Activated T-cell treated with anti-CD3 and anti-CD28 coated beads, Interleukin-2, amount 50 U/mL, for 24 hours (primary cell): ENCODE measurements at regions not wholly inside any gene's neighbourhood (a gene's known extent, or its start where the extent isn't known, plus 50 kb on each side); places are given as distances from the start of the nearest gene placed in this dataset.
"Not testable (repeated sequence)": the region's sequence is repeated elsewhere in the genome, so short reads cannot be mapped to it uniquely, and the experiment has no call there.

Experiments used
- DNase-seq: peaks from one replicate; pipeline ENCODE4 v3.0.0-alpha.2; 2020
- H3K27ac Mint-ChIP-seq: 2 replicates; pipeline ENCODE4 v1.8.0; 2020; ENCODE audit warnings: mild to moderate bottlenecking, mixed read lengths
- H3K27me3 Mint-ChIP-seq: 2 replicates; pipeline ENCODE4 v1.8.0; 2020; ENCODE audit warnings: mixed read lengths
- H3K36me3 Mint-ChIP-seq: 2 replicates; pipeline ENCODE4 v1.8.0; 2020; ENCODE audit warnings: low read depth, mixed read lengths
- H3K4me1 Mint-ChIP-seq: 2 replicates; pipeline ENCODE4 v1.8.0; 2020; ENCODE audit warnings: low read depth, mixed read lengths
- H3K4me3 Mint-ChIP-seq: 2 replicates; pipeline ENCODE4 v1.8.0; 2020; ENCODE audit warnings: mild to moderate bottlenecking, moderate library complexity, mixed read lengths
- H3K9me3 Mint-ChIP-seq: 2 replicates; pipeline ENCODE4 v1.8.0; 2020; ENCODE audit warnings: mixed read lengths

DNA sequence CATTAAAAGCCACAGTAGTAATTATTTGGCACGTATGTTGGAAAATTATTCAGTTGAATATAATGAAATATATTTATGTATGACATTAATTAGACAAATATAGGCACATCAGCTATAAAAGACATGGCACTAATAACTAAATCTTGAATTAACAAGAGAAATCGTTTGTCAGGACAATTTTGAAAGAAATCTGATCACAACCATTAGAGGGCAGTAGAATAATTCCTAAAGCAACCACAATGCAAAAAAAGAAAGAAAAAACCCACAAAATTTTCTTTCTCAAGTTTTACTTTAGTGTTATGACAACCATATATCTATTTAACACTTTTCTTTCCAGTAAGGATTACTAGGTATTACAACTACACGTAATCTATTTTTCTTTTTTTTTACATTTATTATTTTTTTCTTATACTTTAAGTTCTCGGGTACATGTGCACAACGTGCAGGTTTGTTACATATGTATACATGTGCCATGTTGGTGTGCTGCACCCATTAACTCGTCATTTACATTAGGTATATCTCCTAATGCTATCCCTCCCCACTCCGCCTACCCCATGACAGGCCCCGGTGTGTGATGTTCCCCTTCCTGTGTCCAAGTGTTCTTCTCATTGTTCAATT is 126.8 kb upstream of the STK17B start:
- H3K27me3 Mint-ChIP-seq, H3K9me3 Mint-ChIP-seq, H3K4me3 Mint-ChIP-seq, H3K27ac Mint-ChIP-seq, H3K4me1 Mint-ChIP-seq, H3K36me3 Mint-ChIP-seq, DNase-seq: not testable (repeated sequence)

DNA sequence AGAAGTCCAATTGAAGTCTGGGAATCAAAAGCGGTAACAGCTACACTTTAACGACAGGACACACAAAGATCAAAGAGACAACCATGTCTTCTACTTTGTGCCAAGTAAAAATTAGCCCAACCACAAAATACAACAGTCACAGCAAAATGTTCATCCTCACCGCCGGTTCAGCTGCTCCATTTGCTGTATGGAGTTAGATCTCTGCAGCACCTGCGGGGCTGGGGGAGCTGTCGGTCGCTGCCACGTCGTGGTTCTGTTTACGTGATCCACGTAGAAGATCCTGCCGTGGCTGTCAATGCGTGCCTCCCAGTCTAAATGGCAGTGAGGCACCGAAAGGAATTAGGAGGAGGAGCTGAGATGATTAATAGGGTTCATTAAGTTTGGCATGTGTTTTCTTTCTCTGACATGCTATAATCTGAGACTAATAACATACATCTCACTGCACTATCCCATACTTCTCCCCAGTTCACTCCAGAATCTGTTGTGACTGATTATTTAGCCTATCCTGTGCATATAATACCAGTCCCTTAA is 136.5 kb upstream of the STK17B start:
- H3K4me3 Mint-ChIP-seq: no peak overlapping the region
- H3K36me3 Mint-ChIP-seq: no peaks in the 10 kb centered on the region
- no peaks in the 10 kb centered on the region for H3K9me3 Mint-ChIP-seq
- peaks cover 4% of the 10 kb centered on the region for H3K4me1 Mint-ChIP-seq
- H3K27me3 Mint-ChIP-seq: no peaks in the 10 kb centered on the region
- DNase-seq: no peak
- H3K27ac Mint-ChIP-seq: no peak overlapping the region

DNA sequence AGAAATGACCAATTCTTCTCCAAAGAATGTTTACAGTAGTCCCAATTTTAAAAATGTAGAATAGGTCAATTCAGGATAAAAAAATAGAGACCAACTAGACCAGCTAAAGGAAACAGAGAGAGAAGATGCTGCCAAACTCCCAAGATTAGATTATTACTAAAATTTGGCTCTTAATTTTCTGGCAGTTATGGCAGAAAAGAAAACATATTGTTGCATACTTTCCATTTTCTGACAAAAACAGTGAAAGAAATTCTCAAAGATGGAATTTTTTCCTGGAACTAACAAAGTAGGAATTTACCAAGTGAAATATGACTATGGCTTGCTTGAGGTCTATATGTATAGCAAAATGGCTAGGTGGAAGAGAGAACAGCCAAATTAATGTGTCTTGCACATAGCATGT is 138.3 kb upstream of the STK17B start:
- Mint-ChIP-seq H3K4me3 (no peak overlapping the region), H3K27ac (no peak overlapping the region)
- DNase-seq: no peak

DNA sequence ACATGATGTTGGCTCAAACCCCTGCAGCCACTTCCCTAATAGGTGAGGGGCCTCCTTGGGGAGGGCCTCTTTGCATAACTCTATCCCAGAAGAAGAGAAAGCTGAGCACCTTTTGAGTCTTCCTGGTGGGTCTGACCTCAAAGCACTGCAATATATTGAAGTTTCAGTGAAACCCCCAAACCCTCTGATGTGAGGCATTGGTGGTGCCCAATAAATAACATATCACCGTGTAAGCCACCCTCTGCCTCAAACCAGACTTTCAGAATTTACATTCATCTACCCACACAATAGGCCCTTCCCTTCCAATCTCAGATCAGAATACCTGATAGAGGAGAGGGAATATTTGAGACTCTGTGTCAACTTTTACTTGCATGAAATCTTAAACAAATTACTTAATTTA is 142.8 kb upstream of the STK17B start:
- Mint-ChIP-seq H3K4me1 (no peaks in the 10 kb centered on the region), H3K4me3 (no peak overlapping the region)

More for the DNA sequence above, 138.3 kb upstream of the STK17B start:
- no peaks in the 10 kb centered on the region for H3K4me1 Mint-ChIP-seq
- no peaks in the 10 kb centered on the region for H3K27me3 Mint-ChIP-seq
- H3K9me3 Mint-ChIP-seq: no peaks in the 10 kb centered on the region
- no peaks in the 10 kb centered on the region for H3K36me3 Mint-ChIP-seq

DNA sequence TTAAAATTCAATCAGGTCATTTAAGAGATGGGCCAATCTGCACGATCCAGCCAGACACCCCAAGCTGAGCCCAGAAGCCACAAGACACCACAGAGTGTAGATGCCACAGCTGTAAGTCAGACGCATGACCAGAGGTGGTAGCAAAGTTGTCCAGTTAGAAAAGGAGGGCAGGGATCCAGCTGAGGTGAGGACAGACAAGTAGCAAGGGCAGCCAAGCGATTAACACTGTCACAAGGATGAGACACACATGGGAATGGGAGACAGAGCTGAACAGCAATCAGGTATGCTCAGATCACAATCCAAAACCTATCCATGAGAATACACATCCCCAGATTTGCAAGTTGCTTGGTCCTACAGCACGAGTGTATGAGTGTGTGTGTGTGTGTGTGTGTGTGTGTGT is 143.4 kb upstream of the STK17B start:
- no peak overlapping the region for H3K4me3 Mint-ChIP-seq
- H3K9me3 Mint-ChIP-seq: no peaks in the 10 kb centered on the region
- no peak for DNase-seq
- H3K27ac Mint-ChIP-seq: no peak overlapping the region
- no peaks in the 10 kb centered on the region for H3K27me3 Mint-ChIP-seq
- H3K4me1 Mint-ChIP-seq: no peaks in the 10 kb centered on the region
- no peaks in the 10 kb centered on the region for H3K36me3 Mint-ChIP-seq

More for the DNA sequence above, 142.8 kb upstream of the STK17B start:
- no peaks in the 10 kb centered on the region for H3K36me3 Mint-ChIP-seq
- no peak overlapping the region for H3K27ac Mint-ChIP-seq
- no peak for DNase-seq
- no peaks in the 10 kb centered on the region for H3K27me3 Mint-ChIP-seq
- no peaks in the 10 kb centered on the region for H3K9me3 Mint-ChIP-seq

DNA sequence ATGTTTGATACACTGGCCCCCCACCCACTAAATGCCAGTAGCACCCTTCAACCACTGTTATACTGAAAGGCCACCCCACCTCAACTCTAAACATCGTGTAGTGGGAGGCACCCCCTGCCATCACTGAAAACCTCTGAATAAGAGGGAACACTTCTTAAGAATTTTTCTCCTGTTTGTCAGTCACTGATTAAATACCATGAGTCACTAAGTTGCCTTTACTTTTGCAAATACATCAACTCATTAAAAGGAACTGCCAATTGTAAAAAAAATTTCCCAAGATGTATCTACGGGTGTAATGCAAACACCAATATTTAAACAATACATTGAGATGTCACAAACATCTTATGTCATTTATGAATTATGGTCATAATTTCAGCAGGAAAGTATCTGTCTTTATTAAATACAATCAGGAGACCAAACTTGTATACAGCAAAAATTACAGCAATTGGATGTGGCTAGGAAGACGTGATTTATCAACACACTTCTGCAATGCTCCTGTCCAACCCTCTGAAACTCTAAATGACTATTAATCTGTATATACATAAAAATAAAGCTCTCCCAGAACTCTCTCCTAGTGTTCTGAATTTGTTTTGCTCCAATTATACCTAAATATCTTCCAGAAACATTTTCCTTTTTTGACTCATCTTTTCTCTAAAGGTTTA is 144.1 kb upstream of the STK17B start:
- no peaks in the 10 kb centered on the region for H3K9me3 Mint-ChIP-seq
- no peak for DNase-seq
- H3K36me3 Mint-ChIP-seq: no peaks in the 10 kb centered on the region
- H3K27me3 Mint-ChIP-seq: no peaks in the 10 kb centered on the region
- no peak overlapping the region for H3K4me3 Mint-ChIP-seq
- no peak overlapping the region for H3K27ac Mint-ChIP-seq
- no peaks in the 10 kb centered on the region for H3K4me1 Mint-ChIP-seq

DNA sequence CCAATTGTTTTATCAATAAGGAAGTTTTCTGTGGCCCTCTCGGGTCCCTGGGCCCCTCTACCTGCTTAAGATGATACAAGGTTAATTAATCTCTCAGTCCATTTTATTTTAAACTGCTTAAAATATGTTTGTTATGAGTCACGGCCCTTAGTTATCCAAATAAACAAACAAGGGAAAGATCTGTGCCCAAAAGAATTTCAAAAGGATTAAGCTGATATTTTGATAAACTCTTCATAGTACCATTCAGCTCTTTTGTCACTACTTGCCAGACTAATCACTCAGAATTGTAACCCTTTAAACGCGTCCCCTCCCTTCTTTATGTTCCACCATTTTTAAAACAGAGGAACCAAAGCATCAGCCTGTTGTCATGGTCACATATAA is 144.7 kb upstream of the STK17B start:
- Mint-ChIP-seq H3K36me3 (no peaks in the 10 kb centered on the region), H3K4me1 (no peaks in the 10 kb centered on the region), H3K27me3 (no peaks in the 10 kb centered on the region), H3K9me3 (no peaks in the 10 kb centered on the region), H3K4me3 (no peak overlapping the region), H3K27ac (no peak overlapping the region)
- no peak for DNase-seq

DNA sequence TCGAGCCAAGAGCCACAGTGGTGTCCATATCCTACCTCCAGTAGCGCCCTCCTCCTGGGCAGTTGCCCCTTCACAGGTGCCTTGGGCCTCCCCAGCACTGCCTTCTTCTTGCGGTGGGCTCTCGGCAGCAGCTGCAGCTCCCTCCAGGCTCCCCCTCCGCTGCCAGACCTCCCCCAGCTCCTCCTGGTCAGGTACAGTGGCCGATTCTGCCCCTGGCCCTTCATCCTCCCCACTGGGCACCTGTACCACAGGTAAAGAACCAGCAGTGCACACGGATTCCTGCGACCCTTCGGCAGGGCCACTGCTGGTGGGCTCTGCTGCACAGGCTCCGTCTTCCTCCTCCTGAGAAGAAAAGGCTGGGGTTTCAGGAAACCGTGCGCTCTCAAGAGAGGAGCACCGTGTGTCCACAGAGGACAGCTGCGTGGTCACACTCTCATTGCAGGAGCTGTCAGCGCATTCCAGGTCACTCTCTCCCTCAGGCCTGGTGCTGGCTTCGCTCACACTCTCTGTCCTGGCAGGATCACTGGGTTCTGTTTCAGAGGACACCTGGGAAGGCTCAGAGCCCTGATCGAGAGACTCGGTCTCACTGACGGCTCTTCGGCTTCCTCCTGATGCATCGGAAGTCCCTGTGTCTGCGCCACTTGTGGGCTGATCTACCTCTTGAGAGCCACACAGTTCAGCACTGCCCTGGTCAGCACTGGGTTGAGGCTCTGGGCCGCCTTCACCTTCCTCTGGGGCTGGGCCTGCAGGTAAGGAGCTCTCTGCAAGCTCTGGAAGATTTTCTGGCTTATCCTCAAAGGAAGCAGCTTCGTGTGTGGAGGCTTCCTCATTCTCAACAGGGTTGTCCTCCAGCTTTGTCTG is 147.4 kb upstream of the STK17B start:
- H3K36me3 Mint-ChIP-seq: no peaks in the 10 kb centered on the region
- H3K9me3 Mint-ChIP-seq: no peaks in the 10 kb centered on the region
- H3K4me1 Mint-ChIP-seq: no peaks in the 10 kb centered on the region
- DNase-seq: no peak
- H3K4me3 Mint-ChIP-seq: no peak overlapping the region
- H3K27ac Mint-ChIP-seq: no peak overlapping the region
- no peaks in the 10 kb centered on the region for H3K27me3 Mint-ChIP-seq

DNA sequence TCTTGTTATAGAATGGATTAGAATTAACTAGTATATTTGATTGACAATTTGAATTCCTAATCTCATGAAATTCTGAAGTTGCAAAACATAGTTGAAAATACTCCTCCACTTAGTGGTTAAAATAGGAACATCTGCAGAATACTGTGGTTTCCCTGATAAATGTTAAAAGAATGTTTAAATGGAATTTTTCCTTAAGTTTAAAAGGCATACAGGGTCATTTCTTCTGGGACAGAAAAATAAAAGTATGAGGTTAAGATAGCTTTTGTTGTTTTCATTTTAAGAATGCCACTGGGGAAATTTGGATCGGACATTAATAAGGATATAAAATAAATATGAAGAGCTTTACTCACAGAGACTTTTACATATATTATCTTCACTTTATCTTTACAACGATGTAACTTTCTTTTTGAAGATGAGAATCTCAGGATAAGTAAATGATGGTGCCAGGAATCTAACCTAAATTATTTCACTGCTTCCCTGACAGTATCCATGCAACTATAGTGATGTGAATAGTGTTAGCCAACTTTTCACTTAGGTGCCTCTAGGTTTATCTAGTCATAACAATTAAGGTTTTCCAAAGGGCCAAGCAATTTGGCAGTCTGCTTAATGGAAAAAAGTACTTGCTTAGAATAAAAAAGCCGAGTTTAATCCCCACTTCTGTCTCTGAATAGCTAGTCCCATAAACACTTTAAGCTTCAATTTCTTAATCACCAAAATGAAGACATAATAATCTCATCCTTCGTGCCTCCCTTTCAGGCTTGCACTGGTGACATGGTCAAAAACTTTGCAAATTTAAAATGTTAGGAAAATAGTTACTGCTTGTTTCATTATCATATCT is 151.8 kb upstream of the STK17B start:
- no peak for DNase-seq
- no peaks in the 10 kb centered on the region for H3K9me3 Mint-ChIP-seq
- no peak overlapping the region for H3K27ac Mint-ChIP-seq
- no peak overlapping the region for H3K4me3 Mint-ChIP-seq
- H3K27me3 Mint-ChIP-seq: peaks cover 2% of the 10 kb centered on the region
- H3K36me3 Mint-ChIP-seq: no peaks in the 10 kb centered on the region
- no peaks in the 10 kb centered on the region for H3K4me1 Mint-ChIP-seq

DNA sequence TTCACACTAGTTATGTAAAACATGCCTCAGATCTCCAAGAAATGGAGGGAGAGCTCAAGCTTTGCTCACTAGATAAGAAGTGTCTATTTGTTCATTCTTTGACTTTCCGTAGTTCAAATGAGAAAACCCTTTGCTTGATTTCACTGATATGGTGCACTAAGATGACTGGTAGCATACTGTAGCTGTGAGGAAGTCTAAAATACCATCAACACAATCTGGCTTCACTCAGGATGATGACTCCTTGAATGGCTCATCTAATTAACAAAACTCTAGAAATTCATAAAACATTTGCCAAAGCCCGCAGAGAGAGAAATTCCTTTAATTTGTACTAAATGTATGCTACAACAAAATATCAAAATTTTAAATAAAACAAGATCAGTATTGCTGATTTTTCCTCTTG is 152.8 kb upstream of the STK17B start:
- Mint-ChIP-seq H3K4me1 (no peaks in the 10 kb centered on the region), H3K36me3 (no peaks in the 10 kb centered on the region), H3K27ac (no peak overlapping the region), H3K27me3 (peaks cover 2% of the 10 kb centered on the region), H3K9me3 (no peaks in the 10 kb centered on the region), H3K4me3 (no peak overlapping the region)
- no peak for DNase-seq

DNA sequence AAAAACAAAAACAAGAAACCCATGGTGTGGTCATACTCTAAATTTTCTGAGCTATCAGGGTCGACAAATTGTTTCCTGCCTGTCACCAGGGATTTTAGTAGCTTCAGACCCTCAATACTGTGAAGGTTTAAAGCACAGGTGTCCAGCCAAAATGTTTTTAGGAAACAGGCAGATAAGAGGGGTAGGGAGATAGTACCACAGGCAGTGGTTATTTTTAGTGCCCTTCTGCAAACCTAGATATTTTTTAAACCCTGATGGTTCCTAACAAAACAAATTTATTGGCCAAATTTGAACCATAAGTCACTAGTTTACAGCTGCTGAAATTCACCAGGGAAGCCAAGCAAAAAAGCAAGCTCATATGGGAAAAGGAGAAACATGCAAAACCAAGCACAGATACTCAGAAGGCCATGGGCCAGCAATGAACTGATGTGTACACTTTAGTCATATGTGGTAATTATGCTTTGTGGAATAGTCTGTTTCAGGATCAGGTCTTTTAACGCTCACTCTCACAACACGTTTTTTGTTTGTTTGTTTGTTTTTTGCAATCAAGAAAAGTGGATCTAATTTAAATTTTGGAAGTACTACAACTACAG is 156.8 kb upstream of the STK17B start:
- no peak overlapping the region for H3K27ac Mint-ChIP-seq
- H3K4me3 Mint-ChIP-seq: no peak overlapping the region
- no peaks in the 10 kb centered on the region for H3K36me3 Mint-ChIP-seq
- H3K4me1 Mint-ChIP-seq: peaks cover 5% of the 10 kb centered on the region
- no peak for DNase-seq
- peaks cover 2% of the 10 kb centered on the region for H3K27me3 Mint-ChIP-seq
- no peaks in the 10 kb centered on the region for H3K9me3 Mint-ChIP-seq

DNA sequence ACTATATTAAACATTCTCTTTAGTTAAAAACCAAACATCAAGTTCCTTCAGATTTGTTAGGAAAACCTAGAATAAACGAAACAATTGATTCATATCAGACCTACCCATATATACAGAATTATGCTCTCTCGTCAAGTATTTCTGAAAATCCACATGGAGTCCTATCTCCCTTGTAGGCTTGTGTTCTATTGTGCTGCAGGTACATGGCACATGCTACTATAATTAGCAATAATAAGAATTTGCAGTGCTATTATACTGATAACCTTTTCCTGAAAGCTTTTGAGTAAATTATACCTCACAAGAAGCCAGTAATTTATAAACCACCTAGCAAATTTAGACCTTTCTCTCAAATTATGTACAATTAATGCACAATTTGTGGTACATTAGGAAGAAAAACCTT is 158.6 kb upstream of the STK17B start:
- no peak overlapping the region for H3K4me3 Mint-ChIP-seq
- H3K27me3 Mint-ChIP-seq: peaks cover under 1% of the 10 kb centered on the region
- no peaks in the 10 kb centered on the region for H3K9me3 Mint-ChIP-seq
- no peak overlapping the region for H3K27ac Mint-ChIP-seq
- no peak for DNase-seq
- no peaks in the 10 kb centered on the region for H3K36me3 Mint-ChIP-seq
- H3K4me1 Mint-ChIP-seq: peaks cover 13% of the 10 kb centered on the region

DNA sequence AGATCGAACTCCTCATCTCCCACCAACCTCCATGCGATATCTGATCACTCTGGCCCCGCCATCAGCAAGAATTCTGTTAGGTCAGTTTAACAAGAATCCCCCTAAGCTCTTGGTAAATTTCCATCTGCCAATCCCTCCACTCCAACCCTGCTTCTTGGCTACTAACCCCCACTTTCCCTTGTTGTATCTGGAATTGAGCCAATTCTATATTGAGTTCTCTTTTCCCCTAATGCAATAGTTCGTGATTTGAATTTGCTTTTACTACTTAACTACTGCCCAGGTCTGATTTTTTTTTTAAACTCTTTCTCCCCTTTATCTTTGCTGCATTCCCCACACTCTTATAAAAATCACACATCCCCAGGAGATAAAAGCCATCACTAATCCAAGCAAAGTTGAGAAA is 159.3 kb upstream of the STK17B start:
- no peak overlapping the region for H3K27ac Mint-ChIP-seq
- H3K4me3 Mint-ChIP-seq: no peak overlapping the region
- H3K27me3 Mint-ChIP-seq: no peaks in the 10 kb centered on the region
- no peaks in the 10 kb centered on the region for H3K36me3 Mint-ChIP-seq
- H3K9me3 Mint-ChIP-seq: no peaks in the 10 kb centered on the region
- DNase-seq: no peak
- peaks cover 13% of the 10 kb centered on the region for H3K4me1 Mint-ChIP-seq

DNA sequence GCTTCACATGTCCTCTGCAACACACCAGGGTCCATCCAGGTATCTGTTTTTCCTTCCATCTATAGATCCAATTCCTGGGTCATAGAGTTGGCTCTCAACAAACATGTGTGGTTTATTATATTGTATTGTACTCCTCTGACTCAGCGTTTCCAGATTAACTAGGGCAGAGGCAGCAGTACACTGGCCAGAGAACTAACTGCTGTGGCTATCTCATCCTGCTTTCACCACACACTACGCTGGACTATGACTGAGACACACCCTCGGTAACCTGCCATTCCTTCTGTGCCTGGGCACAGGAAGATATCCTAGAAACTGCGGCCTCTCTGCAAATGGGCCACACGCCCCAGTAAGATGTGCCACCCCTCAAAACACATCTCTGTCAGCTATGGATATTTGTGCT is 159.8 kb upstream of the STK17B start:
- H3K27ac Mint-ChIP-seq: no peak overlapping the region
- no peak for DNase-seq
- no peaks in the 10 kb centered on the region for H3K36me3 Mint-ChIP-seq
- H3K9me3 Mint-ChIP-seq: no peaks in the 10 kb centered on the region
- H3K4me1 Mint-ChIP-seq: peaks cover 13% of the 10 kb centered on the region
- no peaks in the 10 kb centered on the region for H3K27me3 Mint-ChIP-seq
- H3K4me3 Mint-ChIP-seq: no peak overlapping the region
